GM12875 (cell line): ENCODE measurements at regions not wholly inside any gene's neighbourhood (a gene's known extent, or its start where the extent isn't known, plus 50 kb on each side); places are given as distances from the start of the nearest gene placed in this dataset.

ENCODE experiments used
- H3K4me3 ChIP-seq: one replicate; pipeline ENCODE4 v1.5.1; 2011; ENCODE audit warnings: low read depth, low read length, control low read depth
- CTCF ChIP-seq: IDR thresholded peaks from 2 replicates; pipeline ENCODE4 v1.5.1; 2011; ENCODE audit warnings: low read depth, mild to moderate bottlenecking, control low read depth, inconsistent platforms, low read length, moderate library complexity, borderline replicate concordance; ENCODE audit not compliant: insufficient read depth

- TF ChIP-seq CTCF: no peak
Observed at GRCh38 chr20:43836790-43837189, 77.9 kb upstream of the TOX2 start.

GRCh38 chr20:43835944-43836508, 78.6 kb upstream of the TOX2 start:
- TF ChIP-seq CTCF: no peak
- H3K4me3 ChIP-seq: no peak overlapping the region

More at GRCh38 chr20:43836790-43837189, 77.9 kb upstream of the TOX2 start:
- no peak overlapping the region for H3K4me3 ChIP-seq

- no peak for TF ChIP-seq CTCF
- H3K4me3 ChIP-seq: no peak overlapping the region
Observed at GRCh38 chr20:43833511-43834395, 80.9 kb upstream of the TOX2 start.

- H3K4me3 ChIP-seq: no peak overlapping the region
- TF ChIP-seq CTCF: no peak
Observed at GRCh38 chr20:43832961-43833360, 81.7 kb upstream of the TOX2 start.

- H3K4me3 ChIP-seq: no peak overlapping the region
- no peak for TF ChIP-seq CTCF
Observed at GRCh38 chr20:43832096-43832816, 82.4 kb upstream of the TOX2 start.

- H3K4me3 ChIP-seq: no peak overlapping the region
- TF ChIP-seq CTCF: no peak
Observed at GRCh38 chr20:43831481-43832065, 83.1 kb upstream of the TOX2 start.
